ENCODE measurements at regions not wholly inside any gene's neighbourhood (a gene's known extent, or its start where the extent isn't known, plus 50 kb on each side); places are given as distances from the start of the nearest gene placed in this dataset.

- Histone ChIP-seq H3K4me1 (no peaks in the 10 kb centered on the region), H3K4me3 (no peak overlapping the region), H3K27me3 (no peaks in the 10 kb centered on the region), H3K27ac (no peak overlapping the region), H3K36me3 (no peaks in the 10 kb centered on the region), H3K9me3 (peaks cover 0 to 3% (median 0%) of the 10 kb centered on the region in 4 donors)
- no peak for DNase-seq
- 89 to 93% methylated on average over 1 of the region's 1 CpG for WGBS, 2 donors
- TF ChIP-seq, protein P1, sequence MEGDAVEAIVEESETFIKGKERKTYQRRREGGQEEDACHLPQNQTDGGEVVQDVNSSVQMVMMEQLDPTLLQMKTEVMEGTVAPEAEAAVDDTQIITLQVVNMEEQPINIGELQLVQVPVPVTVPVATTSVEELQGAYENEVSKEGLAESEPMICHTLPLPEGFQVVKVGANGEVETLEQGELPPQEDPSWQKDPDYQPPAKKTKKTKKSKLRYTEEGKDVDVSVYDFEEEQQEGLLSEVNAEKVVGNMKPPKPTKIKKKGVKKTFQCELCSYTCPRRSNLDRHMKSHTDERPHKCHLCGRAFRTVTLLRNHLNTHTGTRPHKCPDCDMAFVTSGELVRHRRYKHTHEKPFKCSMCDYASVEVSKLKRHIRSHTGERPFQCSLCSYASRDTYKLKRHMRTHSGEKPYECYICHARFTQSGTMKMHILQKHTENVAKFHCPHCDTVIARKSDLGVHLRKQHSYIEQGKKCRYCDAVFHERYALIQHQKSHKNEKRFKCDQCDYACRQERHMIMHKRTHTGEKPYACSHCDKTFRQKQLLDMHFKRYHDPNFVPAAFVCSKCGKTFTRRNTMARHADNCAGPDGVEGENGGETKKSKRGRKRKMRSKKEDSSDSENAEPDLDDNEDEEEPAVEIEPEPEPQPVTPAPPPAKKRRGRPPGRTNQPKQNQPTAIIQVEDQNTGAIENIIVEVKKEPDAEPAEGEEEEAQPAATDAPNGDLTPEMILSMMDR (IDR thresholded peaks at IDR 0.05) = no peak
- TF ChIP-seq EP300 (IDR thresholded peaks at IDR 0.05) = no peak
- no peak for TF ChIP-seq POLR2A (IDR thresholded peaks at IDR 0.05)
- no peak for TF ChIP-seq POLR2AphosphoS5 (IDR thresholded peaks at IDR 0.05)
- intact Hi-C loops (cut with DNase I) = no loop called here
These were observed 864.1 kb downstream of the DIAPH3 start for GRCh38 chr13:59299584-59299983.

DNA sequence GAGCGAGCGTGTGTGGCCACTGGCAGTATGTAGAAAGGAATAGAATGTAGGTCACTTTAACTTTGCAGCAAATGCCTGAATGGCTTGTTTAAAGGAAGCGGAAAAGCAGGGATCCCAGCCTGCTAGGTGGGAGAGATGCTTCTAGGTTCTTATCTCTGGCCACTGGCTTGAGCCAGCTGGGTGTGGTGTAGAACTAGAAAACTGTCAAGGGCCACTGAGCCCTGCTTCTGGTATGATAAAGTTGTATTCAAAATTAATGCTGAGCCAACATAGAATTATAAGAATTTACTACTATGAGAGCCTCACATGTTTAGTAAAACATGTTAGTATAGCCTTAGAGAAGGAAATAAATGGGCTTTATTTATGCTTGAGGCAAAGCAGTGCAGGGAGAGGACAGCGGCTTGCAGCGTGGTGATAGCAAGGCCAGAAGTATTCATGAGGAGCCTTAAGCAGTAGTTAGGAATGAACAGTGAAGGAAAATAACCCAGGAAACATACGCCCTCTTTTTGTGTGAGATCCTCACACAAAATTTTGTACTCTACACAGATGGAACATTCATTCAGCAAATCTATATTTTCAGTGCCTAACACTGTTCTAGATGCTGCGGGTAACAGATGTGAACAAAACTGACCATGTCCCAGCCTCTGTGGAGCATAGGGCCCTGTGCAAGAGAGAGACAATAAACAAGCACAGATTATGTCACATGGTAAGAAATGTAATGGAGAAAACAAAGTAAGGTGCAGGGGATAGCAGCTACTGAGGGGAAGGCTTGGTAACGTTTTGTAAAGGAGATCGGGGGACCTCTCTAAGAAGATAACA, 863.2 kb downstream of the DIAPH3 start:
- Histone ChIP-seq H3K4me1 (no peaks in the 10 kb centered on the region), H3K27ac (no peak overlapping the region), H3K36me3 (no peaks in the 10 kb centered on the region), H3K27me3 (no peaks in the 10 kb centered on the region), H3K9me3 (peaks cover 0 to 3% (median 0%) of the 10 kb centered on the region in 4 donors), H3K4me3 (no peak overlapping the region)
- TF ChIP-seq EP300 (IDR thresholded peaks at IDR 0.05) (no peak), POLR2A (IDR thresholded peaks at IDR 0.05) (no peak), POLR2AphosphoS5 (IDR thresholded peaks at IDR 0.05) (no peak)
- TF ChIP-seq, protein P1 (IDR thresholded peaks at IDR 0.05) = no peak
- 86 to 87% methylated on average over 9 of the region's 9 CpGs for whole genome bisulfite sequencing, 2 donors
- intact Hi-C loops (cut with DNase I) = no loop called here
- no peak for DNase-seq

DNA sequence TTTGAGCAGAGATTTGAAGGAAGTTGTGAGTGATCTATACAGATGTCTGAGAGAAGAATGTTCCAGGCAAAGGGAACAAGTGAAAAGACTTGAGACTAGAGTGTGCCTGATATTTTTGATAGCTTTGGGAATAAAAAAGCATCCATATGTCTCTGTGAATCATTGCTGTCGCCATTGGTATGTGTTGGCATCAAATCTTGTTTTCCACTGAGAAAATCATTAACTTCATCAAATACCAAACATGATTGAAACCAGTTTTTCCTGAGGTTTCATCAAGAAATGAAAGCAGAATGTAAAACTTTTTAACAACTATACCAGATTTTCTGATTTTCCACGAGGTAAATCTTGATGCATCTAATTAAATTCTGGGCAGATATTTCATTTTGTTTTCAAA, 862.6 kb downstream of the DIAPH3 start:
- H3K27me3 ChIP-seq = no peaks in the 10 kb centered on the region
- DNase-seq = no peak
- no peak overlapping the region for H3K4me3 ChIP-seq
- no peaks in the 10 kb centered on the region for H3K4me1 ChIP-seq
- no peaks in the 10 kb centered on the region for H3K36me3 ChIP-seq
- peaks cover 0 to 3% (median 0%) of the 10 kb centered on the region in 4 donors for H3K9me3 ChIP-seq
- no peak for TF ChIP-seq POLR2AphosphoS5 (IDR thresholded peaks at IDR 0.05)
- TF ChIP-seq, protein P1 (IDR thresholded peaks at IDR 0.05) = no peak
- TF ChIP-seq POLR2A (IDR thresholded peaks at IDR 0.05) = no peak
- no peak for TF ChIP-seq EP300 (IDR thresholded peaks at IDR 0.05)
- WGBS, 2 donors = 38 to 72% methylated on average over 2 of the region's 2 CpGs
- intact Hi-C loops (cut with DNase I) = no loop called here
- no peak overlapping the region for H3K27ac ChIP-seq

GRCh38 chr13:59303433-59303832, 860.3 kb downstream of the DIAPH3 start:
- Histone ChIP-seq H3K27me3 (no peaks in the 10 kb centered on the region), H3K9me3 (no peaks in the 10 kb centered on the region), H3K36me3 (no peaks in the 10 kb centered on the region), H3K4me3 (no peak overlapping the region), H3K27ac (no peak overlapping the region), H3K4me1 (no peaks in the 10 kb centered on the region)
- DNase-seq = no peak
- intact Hi-C loops (cut with DNase I) = no loop called here
- TF ChIP-seq, protein P1 (IDR thresholded peaks at IDR 0.05) = no peak
- no peak for TF ChIP-seq POLR2A (IDR thresholded peaks at IDR 0.05)
- TF ChIP-seq EP300 (IDR thresholded peaks at IDR 0.05) = no peak
- TF ChIP-seq POLR2AphosphoS5 (IDR thresholded peaks at IDR 0.05) = no peak

DNA sequence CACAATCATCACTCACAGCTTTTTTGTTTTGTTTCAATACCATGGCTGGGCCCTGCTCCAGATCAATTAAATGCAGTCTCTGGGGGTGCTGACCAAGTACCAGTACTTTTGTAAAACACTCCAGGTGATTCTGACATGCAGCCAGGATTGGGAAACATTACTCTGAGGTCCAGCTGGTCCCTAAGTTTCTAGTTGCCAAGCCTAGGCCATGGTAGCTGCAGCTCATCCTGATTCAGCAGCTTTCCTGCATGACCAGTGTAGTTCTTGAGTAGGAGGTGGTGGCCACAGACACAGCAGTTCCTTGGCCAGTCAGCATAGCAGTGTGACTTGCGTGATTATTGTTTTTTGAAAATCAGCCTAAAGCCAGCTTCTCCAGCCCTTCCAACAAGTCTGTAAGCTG, 859.1 kb downstream of the DIAPH3 start:
- DNase-seq = no peak
- no peaks in the 10 kb centered on the region for H3K36me3 ChIP-seq
- no peaks in the 10 kb centered on the region for H3K9me3 ChIP-seq
- H3K27me3 ChIP-seq = no peaks in the 10 kb centered on the region
- no peak for TF ChIP-seq POLR2A (IDR thresholded peaks at IDR 0.05)
- TF ChIP-seq, protein P1 (IDR thresholded peaks at IDR 0.05) = no peak
- no peak for TF ChIP-seq POLR2AphosphoS5 (IDR thresholded peaks at IDR 0.05)
- TF ChIP-seq EP300 (IDR thresholded peaks at IDR 0.05) = no peak
- H3K4me3 ChIP-seq = no peak overlapping the region
- intact Hi-C loops (cut with DNase I) = no loop called here
- no peak overlapping the region for H3K27ac ChIP-seq
- WGBS, 2 donors = 94 to 96% methylated on average over 1 of the region's 1 CpG
- H3K4me1 ChIP-seq = no peaks in the 10 kb centered on the region

All from sigmoid colon (tissue), 6 donors.